Natural killer cell (primary cell): ENCODE measurements at regions not wholly inside any gene's neighbourhood (a gene's known extent, or its start where the extent isn't known, plus 50 kb on each side); places are given as distances from the start of the nearest gene placed in this dataset.

Source experiments
- ATAC-seq, 3 donors: fragments of 150-1000 bp in 2 of 3; fragments of 200-7000 bp in 1 of 3; cut with Tn5 transposase; 1 replicate in 1 of 3; 2 replicates in 2 of 3; pipeline ENCODE4 v1.10.0; 2021; ENCODE audit warnings: mild to moderate bottlenecking in 2 of 3, moderate library complexity in 2 of 3
- DNase-seq, 2 donors: peaks; one replicate each; pipeline versions ENCODE4 v3.0.0 to v3.0.0-alpha.2; 2013 to 2021; ENCODE audit warnings: mixed read lengths in 1 of 2
- H3K27ac ChIP-seq: one replicate; pipeline ENCODE4 v1.5.1; 2013; ENCODE audit warnings: mild to moderate bottlenecking, low read length
- H3K27me3 ChIP-seq: one replicate; pipeline ENCODE4 v1.6.1; 2013; ENCODE audit warnings: low read length; ENCODE audit not compliant: control insufficient read depth, insufficient read depth
- H3K36me3 ChIP-seq: one replicate; pipeline ENCODE4 v1.6.1; 2013; ENCODE audit warnings: low read length; ENCODE audit not compliant: control insufficient read depth, insufficient read depth
- H3K4me1 ChIP-seq: one replicate; pipeline ENCODE4 v1.6.1; 2013; ENCODE audit warnings: low read length; ENCODE audit not compliant: control insufficient read depth, insufficient read depth
- H3K4me3 ChIP-seq: one replicate; pipeline ENCODE4 v1.5.1; 2013; ENCODE audit warnings: low read length
- H3K9me3 ChIP-seq: one replicate; pipeline ENCODE4 v1.6.1; 2013; ENCODE audit warnings: low read length; ENCODE audit not compliant: control insufficient read depth, insufficient read depth
- H3K27ac Mint-ChIP-seq, 2 donors: one replicate each; pipeline ENCODE4 v1.8.0; 2022; ENCODE audit warnings: mild to moderate bottlenecking in 2 of 2, mixed read lengths in 2 of 2, moderate library complexity in 1 of 2
- H3K27me3 Mint-ChIP-seq, 2 donors: one replicate each; pipeline ENCODE4 v1.8.0; 2022; ENCODE audit warnings: low read depth in 2 of 2, mixed read lengths in 2 of 2
- H3K36me3 Mint-ChIP-seq: one replicate; pipeline ENCODE4 v1.8.0; 2022; ENCODE audit warnings: mixed read lengths
- H3K4me1 Mint-ChIP-seq, 2 donors: one replicate each; pipeline ENCODE4 v1.8.0; 2022; ENCODE audit warnings: mixed read lengths in 2 of 2
- H3K4me3 Mint-ChIP-seq: one replicate; pipeline ENCODE4 v1.8.0; 2022; ENCODE audit warnings: mild to moderate bottlenecking, moderate library complexity, mixed read lengths
- H3K9me3 Mint-ChIP-seq, 2 donors: one replicate each; pipeline ENCODE4 v1.8.0; 2022; ENCODE audit warnings: mixed read lengths in 2 of 2
- WGBS: methylation state at CpG from one replicate; pipeline ENCODE4 v1.1.7; 2013; ENCODE audit warnings: missing lambda C conversion rate; ENCODE audit not compliant: insufficient coverage; 5-methylcytosine and 5-hydroxymethylcytosine counted together
- intact Hi-C: fragments of 100-400 bp; cut with micrococcal nuclease; formaldehyde crosslinking; loops from one replicate; pipeline ENCODE4 v1.14.2; 2022
- TF ChIP-seq, protein P1 (sequence below): fragments of 200-600 bp; IDR thresholded peaks from one replicate; pipeline ENCODE4 v1.8.0; 2022; ENCODE audit warnings: antibody characterized with exemption

DNA sequence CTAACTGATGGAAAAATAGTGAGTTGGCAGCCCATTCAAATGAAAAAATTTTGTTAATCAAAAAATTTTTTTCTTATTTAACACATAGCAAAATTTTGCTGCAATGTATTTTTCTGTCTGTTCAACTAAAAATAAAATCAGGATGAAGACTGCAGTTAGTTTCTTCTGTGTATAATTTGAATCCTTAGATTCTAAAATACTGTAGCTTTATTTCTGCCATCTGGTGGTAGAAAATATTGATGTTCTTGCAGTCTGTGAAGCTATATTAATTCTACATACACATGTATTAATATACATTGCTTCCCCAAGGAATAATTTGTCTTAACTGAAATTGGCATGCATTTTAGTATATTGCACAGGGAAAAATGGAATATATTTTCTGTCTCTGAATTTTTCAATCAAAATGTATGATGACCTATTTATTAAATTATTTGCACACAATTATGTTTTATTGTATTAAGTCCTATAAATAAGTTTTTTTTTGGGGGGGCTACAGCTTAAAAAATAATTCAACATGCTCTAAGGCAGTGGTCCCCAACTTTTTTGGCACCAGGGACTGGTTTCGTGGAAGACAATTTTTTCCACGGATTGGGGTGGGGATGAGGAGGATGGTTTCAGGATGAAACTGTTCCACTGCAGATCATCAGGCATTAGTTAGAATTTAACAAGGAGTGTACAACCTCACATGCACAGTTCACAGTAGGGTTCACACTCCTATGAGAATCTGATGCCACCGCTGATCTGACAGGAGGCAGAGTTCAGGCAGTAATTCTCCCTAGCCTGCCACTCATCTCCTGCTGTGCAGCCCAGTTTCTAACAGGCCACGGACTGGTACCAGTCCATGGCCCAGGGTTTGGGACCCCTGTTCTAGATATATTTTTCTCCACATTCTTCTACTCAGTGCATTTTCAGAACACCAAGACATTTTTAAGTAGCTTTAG, 119.4 kb downstream of the GNAT3 start:
- H3K36me3 ChIP-seq = no peaks in the 10 kb centered on the region
- no peak overlapping the region for H3K4me3 ChIP-seq
- H3K36me3 Mint-ChIP-seq = no peaks in the 10 kb centered on the region
- no peak overlapping the region for H3K27ac Mint-ChIP-seq
- no peaks in the 10 kb centered on the region for H3K4me1 Mint-ChIP-seq
- TF ChIP-seq, protein P1, sequence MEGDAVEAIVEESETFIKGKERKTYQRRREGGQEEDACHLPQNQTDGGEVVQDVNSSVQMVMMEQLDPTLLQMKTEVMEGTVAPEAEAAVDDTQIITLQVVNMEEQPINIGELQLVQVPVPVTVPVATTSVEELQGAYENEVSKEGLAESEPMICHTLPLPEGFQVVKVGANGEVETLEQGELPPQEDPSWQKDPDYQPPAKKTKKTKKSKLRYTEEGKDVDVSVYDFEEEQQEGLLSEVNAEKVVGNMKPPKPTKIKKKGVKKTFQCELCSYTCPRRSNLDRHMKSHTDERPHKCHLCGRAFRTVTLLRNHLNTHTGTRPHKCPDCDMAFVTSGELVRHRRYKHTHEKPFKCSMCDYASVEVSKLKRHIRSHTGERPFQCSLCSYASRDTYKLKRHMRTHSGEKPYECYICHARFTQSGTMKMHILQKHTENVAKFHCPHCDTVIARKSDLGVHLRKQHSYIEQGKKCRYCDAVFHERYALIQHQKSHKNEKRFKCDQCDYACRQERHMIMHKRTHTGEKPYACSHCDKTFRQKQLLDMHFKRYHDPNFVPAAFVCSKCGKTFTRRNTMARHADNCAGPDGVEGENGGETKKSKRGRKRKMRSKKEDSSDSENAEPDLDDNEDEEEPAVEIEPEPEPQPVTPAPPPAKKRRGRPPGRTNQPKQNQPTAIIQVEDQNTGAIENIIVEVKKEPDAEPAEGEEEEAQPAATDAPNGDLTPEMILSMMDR = no peak
- 92% methylated on average over 4 of the region's 4 CpGs for WGBS
- H3K4me1 ChIP-seq = no peaks in the 10 kb centered on the region
- H3K27ac ChIP-seq = no peak overlapping the region
- no peaks in the 10 kb centered on the region for H3K27me3 ChIP-seq
- DNase-seq (peak in 1 of 2 donors; percentile 21), ATAC-seq (no peak)
- H3K9me3 Mint-ChIP-seq = peaks cover 4 to 5% of the 10 kb centered on the region in 2 donors
- intact Hi-C loops = no loop called here
- no peak overlapping the region for H3K4me3 Mint-ChIP-seq
- no peaks in the 10 kb centered on the region for H3K27me3 Mint-ChIP-seq
- no peaks in the 10 kb centered on the region for H3K9me3 ChIP-seq

DNA sequence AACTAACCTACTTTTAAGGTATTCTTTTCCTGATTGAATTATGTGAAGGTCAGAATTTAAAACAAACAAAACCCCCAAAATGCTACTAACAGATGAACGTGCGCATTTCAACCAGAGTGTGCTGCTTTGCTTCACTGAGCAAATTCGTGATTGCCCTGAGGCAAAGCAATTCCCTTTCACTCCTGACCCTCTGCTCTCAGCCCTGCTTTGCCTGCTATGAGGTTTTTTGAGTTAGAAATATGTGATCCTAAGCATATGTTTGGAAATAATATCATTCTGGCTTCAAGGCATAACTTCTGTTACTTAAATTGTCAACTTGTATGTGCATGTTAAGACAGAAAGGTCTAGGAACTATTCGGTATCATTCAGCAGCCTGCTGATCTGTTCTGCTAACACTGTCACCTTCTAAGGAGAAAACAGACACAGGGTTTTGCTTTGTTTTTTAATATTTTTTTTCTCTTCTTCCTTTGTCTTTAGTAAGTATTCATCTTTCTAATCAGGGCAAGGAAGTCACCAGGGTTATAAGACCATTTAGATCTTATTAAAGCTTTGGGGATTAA, 124.2 kb downstream of the GNAT3 start:
- no peak overlapping the region for H3K4me3 Mint-ChIP-seq
- H3K4me1 Mint-ChIP-seq = no peaks in the 10 kb centered on the region
- intact Hi-C loops = no loop called here

DNA sequence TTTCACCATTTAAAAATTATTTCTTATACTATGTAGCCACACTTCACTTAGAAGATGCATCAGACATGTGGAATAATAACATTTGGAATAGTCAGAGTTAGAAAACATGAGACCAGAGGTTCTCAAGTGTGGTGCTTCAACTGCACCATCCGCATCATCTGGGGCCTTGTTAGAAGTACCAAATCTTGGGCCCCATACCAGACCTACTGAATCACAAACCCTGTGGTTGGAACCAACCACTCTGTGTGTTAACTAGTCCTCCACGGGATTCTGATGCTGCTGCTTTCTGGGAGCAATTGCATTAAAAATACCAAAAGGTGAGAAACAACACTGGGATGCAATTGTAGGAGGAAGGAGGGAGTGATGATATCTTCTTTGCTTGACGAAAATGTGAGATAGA, 125.2 kb downstream of the GNAT3 start:
- Mint-ChIP-seq H3K4me3 (no peak overlapping the region), H3K4me1 (no peaks in the 10 kb centered on the region), H3K36me3 (no peaks in the 10 kb centered on the region), H3K9me3 (peaks cover 2 to 8% of the 10 kb centered on the region in 2 donors), H3K27me3 (no peaks in the 10 kb centered on the region), H3K27ac (no peak overlapping the region)
- Histone ChIP-seq H3K27me3 (no peaks in the 10 kb centered on the region), H3K36me3 (no peaks in the 10 kb centered on the region), H3K27ac (no peak overlapping the region), H3K4me1 (no peaks in the 10 kb centered on the region), H3K9me3 (no peaks in the 10 kb centered on the region), H3K4me3 (no peak overlapping the region)
- TF ChIP-seq, protein P1 = no peak
- no peak for DNase-seq
- intact Hi-C loops = no loop called here
- ATAC-seq = no peak
- WGBS = 91% methylated on average over 3 of the region's 3 CpGs

More for the DNA sequence above, 124.2 kb downstream of the GNAT3 start:
- Histone ChIP-seq H3K27me3 (no peaks in the 10 kb centered on the region), H3K36me3 (no peaks in the 10 kb centered on the region), H3K4me1 (no peaks in the 10 kb centered on the region), H3K4me3 (no peak overlapping the region), H3K9me3 (no peaks in the 10 kb centered on the region), H3K27ac (no peak overlapping the region)
- DNase-seq (no peak), ATAC-seq (no peak)
- H3K27me3 Mint-ChIP-seq = no peaks in the 10 kb centered on the region
- H3K9me3 Mint-ChIP-seq = peaks cover 0 to 5% of the 10 kb centered on the region in 2 donors
- H3K27ac Mint-ChIP-seq = no peak overlapping the region
- TF ChIP-seq, protein P1 = no peak
- 82% methylated on average over 4 of the region's 4 CpGs for WGBS
- no peaks in the 10 kb centered on the region for H3K36me3 Mint-ChIP-seq
